GM04504 (cell line): ENCODE measurements at regions not wholly inside any gene's neighbourhood (a gene's known extent, or its start where the extent isn't known, plus 50 kb on each side); places are given as distances from the start of the nearest gene placed in this dataset.
A peak's percentile ranks its signal among the peaks of the same experiment; 100 is the strongest.
"Not testable (repeated sequence)": the region's sequence is repeated elsewhere in the genome, so short reads cannot be mapped to it uniquely, and the experiment has no call there.

ENCODE experiments used
- DNase-seq: peaks from one replicate; pipeline ENCODE4 v3.0.0-alpha.2; 2012; ENCODE audit warnings: low read depth

GRCh38 chr7:36037121-36037662 is 115.9 kb upstream of the EEPD1 start:
- peak; percentile 80 for DNase-seq

DNA sequence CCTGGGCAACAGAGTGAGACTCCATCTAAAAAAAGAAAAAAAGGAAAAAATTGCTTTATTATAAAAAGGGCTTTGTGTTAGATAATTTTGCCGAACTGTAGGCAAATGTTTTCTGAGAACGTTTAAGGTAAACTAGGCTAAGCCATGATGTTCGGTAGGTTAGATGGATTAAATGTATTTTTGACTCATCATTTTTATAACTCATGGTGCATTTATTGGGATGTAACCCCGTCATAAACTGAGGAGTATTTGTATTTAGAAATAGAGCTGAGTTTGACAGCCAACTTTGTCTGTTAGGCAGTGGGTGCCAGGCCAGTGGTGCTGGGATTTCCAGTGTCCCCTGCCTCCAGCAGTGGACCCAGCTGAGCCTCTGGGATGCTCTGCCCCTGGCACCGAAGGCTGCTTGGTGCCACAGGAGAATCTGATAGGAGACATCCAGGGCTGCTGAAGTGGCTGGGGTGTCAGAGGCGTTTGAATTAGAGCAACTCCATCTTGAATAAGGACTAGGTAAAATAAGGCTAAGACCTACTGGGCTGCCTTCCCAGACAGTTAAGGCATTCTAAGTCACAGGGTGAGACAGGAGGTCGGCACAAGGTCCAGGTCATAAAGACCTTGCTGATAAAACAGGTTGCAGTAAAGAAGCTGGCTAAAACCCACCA is 114.9 kb upstream of the EEPD1 start:
- no peak for DNase-seq

DNA sequence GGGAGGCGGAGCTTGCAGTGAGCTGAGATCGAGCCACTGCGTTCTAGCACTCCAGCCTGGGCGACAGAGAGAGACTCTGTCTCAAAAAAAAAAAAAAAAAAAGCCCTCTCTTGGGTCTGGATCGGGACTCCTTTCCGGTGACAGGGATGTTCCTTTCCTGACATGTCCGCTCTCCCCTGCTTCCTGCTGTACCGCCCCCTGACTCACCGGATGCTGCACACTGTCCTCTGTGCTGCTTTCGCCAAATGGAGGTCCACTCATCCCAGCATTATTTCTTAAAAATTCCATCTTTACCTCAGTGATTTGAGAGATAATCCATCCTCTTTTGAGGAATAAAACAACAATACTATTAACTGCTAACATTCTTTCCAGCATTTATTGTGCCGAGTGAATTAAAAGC is 113.8 kb upstream of the EEPD1 start:
- no peak for DNase-seq

GRCh38 chr7:36039671-36040070 is 113.4 kb upstream of the EEPD1 start:
- no peak for DNase-seq

- no peak for DNase-seq
Measured at GRCh38 chr7:36040679-36041078, 112.4 kb upstream of the EEPD1 start.

- no peak for DNase-seq
Measured at GRCh38 chr7:36044101-36044892, 108.8 kb upstream of the EEPD1 start.

- no peak for DNase-seq
Measured at GRCh38 chr7:36045326-36045725, 107.7 kb upstream of the EEPD1 start.

DNA sequence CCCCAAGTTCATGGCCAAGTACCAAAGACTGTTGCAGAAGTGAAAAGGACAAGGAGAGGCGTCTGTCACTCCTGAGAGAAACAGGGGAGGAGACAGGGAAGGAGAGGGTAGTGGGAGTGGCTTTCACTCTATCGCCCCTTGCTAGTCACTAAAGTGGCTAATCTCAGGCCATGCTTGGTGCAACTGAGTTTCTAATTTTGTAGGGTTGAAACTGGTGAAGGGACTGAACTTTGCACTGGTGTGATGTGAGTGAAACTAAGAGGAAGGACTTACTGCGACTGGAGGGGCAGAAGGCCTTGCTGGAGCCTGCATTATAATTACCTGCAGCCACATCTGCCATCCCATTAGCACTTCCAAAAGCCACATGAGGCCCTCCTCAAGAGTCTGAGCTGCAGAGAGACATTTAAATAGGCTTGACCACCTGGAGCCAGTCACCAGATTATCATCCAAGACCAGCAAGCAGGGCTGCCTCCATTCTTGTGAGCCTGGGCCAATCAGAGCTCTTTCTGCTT is 107.2 kb upstream of the EEPD1 start:
- DNase-seq, result no peak

- no peak for DNase-seq
Measured at GRCh38 chr7:36047091-36047658, 105.9 kb upstream of the EEPD1 start.

GRCh38 chr7:36048141-36048901 is 104.7 kb upstream of the EEPD1 start:
- peak; percentile 91 for DNase-seq

DNA sequence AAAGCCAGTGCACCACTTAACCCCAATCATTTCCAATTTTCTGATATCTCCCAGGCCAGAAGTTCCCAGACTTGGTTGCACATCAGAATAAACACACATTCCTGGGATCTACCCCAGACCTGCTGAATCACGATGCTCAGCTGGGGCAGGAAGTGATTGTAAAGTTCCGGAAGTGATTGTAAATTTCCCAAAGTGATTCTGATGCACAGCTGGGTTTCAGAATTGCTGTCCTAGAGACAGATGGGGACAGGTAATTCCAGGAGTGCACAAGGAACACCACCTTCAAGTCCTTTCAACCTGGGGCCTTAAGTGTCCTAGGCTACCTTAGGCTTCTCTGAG is 104.2 kb upstream of the EEPD1 start:
- no peak for DNase-seq

DNA sequence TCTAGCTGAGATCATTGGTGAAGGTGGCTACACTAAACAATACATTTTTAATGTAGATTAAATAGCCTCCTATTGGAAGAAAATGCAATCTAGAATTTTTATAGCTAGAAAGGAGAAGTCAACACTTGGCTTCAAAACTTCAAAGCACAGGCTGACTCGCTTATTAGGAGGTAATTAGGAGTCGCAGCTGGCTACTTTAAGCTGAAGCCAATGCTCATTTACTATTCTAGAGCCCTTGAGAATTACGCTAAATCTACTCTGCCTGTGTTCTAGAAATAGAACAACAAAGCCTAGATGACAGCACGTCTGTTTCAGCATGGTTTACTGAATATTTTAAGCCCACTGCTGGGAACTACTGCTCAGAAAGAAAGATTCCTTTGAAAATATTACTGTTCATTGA is 101.6 kb upstream of the EEPD1 start:
- DNase-seq, result no peak

GRCh38 chr7:36053589-36053988 is 99.5 kb upstream of the EEPD1 start:
- DNase-seq, result no peak

GRCh38 chr7:36054637-36055036 is 98.4 kb upstream of the EEPD1 start:
- no peak for DNase-seq

DNA sequence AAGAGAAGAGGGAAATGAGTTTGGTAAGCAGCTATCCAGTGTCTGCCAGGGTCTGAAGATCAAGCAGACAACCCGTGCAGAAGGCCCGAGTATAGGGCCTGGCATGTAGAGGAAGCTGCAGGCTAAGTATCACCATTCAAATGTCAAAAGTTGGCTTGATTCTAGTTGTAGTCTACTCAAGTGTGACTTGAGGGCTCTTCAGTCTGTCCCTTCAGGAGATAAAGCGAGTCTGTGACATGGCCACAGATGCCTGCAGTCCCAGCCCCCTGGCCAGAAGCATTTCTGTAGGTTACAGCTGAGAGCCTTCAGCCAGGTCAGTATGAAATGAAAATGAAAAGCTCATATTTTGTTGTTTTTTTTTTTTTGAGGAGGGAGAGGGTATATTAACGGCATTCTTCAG is 97.8 kb upstream of the EEPD1 start:
- no peak for DNase-seq

DNA sequence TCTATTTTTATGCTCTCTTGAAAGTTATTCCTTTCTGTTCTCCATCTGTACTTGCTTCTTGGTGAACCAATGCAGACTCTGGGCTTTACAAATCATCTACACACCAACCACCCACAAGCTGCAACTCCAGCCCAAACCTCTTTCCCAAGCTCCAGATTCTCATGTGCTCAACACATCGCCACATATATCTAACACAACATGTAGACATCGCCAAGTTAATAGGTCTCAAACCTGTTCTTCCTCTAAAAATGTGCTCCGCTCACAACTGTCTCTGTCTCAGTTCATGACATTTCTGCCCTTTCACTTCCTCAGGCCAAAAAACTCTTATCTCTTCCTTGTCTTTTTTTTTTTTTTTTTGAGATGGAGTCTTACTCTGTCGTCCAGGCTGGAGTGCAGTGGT is 95.7 kb upstream of the EEPD1 start:
- no peak for DNase-seq

DNA sequence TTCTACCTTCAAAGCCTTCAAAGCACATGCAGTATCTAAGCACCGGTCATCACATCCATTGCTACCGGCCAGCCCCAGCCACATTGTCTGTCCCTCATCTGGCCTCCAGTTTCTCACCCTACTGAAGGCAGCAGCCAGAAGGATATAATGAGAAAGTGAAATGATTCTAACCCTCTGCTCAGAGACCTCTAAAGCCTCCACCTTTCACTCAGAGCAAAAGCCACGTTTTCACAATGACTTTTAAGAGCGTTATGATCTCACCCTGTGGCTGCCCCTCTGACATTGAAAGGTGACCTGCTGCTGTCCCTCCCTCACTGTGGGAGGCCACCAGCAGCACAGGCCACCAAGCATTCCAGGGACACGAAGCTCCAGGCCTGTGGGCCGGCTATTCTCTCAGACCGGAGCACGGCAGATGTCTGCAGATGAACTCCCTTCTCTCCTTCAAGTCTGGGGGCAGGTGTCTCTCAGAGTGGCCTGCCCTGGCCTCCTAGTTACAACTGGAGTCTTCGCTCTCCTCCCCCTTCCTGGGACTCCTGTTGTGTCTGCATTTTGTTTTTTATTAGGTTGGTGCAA is 94.9 kb upstream of the EEPD1 start:
- DNase-seq, result no peak

- not testable (repeated sequence) for DNase-seq
Measured at GRCh38 chr7:36060388-36060787, 92.7 kb upstream of the EEPD1 start.

DNA sequence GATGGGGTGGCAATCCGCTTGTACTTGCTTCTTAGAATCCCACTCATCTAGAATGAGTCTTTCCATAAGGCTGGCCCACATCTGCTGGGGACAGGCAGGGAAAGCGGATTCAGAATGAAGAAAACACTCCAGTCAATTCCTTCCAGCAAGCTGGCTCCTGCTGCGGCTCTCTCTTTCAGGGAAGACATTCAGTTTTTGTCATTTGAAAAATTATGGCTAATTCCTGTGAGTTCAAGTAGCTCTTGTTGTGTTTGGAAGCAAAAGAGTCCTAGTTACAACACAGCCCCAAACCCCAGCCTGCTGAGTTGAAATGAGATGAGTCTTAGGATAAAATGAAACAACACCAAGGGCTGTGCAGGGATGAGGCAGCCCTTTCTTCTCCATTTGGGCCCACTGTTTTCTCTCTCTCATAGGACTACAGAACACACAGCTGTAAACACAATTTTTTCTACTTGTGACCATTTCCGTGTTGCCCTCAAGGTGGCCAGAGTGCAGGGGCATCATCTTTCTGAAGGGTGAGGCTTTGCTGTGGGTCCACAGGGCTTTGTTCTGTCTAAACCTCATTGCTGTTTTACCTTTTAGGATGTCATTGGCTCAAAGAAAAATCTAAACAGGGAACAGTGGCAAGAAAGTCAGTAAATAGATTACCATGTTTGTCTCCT is 90.8 kb upstream of the EEPD1 start:
- DNase-seq, result peak; percentile 15

GRCh38 chr7:36064676-36065075 is 88.4 kb upstream of the EEPD1 start:
- no peak for DNase-seq

DNA sequence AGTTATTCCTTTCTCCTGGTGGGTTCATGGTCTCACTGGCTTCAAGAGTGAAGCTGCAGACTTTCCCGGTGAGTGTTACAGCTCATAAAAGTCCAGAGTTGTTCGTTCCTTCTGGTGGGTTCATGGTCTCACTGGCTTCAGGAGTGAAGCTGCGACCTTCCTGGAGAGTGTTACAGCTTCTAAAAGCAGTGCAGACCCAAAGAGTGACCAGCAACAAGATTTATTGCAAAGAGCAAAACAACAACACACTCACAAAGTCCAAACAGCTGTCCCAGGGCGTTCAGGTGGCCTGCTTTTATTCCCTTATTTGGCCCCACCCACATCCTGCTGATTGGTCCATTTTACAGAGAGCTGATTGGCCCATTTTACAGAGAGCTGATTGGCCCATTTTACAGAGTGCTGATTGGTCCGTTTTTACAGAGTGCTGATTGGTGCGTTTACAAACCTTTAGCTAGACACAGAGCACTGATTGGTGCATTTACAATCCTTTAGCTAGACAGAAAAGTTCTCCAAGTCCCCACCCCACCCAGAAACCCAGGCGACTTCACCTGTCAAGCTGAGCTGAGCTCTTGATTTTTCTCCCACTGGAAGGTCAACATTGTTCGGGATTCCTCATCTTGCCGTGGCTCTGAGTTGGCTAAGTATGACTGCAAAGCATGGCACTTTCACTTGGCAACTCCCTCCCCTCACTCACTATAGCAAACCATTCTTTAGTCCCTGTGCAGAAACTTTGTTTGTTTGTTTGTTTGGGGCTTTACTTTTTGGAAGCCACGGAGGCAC is 87.3 kb upstream of the EEPD1 start:
- not testable (repeated sequence) for DNase-seq
